ENCODE measurements at regions not wholly inside any gene's neighbourhood (a gene's known extent, or its start where the extent isn't known, plus 50 kb on each side); places are given as distances from the start of the nearest gene placed in this dataset.

DNA sequence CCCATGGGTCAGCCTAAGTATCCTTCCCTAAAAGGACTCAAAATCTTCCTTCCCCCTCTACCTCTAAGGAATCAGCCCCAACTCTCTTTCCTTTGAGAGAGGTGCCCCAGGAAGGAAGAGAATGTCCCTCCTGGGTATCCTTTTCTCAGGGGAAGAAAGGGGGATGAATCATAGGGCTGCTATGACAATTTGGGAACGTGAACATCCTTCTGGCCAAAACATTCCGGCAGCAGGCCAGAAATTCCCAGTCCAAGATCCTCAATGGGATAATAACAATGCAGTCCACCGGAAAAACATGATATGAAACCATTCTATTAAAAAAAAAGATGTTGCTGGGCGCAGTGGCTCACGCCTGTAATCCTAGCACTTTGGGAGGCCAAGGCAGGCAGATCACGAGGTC, 50.8 kb upstream of the CACNA2D3 start:
- no peak for DNase-seq (ENCODE audit: extremely low read depth, low read depth)

DNA sequence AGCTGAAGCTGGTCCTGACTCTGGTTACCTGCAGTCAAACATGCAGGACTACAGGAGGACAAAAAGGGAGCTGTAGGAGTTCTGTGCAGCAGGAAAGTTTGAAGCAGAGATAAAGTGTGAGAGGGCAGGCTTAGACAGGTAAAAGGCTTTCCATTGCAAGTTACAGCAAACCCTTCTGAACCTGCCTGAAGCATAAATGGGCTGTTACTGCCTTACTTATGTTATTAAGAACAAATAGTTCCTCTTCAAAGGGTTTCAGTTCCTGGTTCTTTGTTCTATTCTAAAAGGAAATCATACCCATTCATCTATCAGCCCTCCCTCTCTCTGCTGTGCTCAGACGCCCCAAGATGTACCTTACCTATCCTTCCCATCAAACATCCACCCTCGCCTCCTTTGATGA, 52.4 kb upstream of the CACNA2D3 start:
- DNase-seq (ENCODE audit: extremely low read depth, low read depth): no peak

DNA sequence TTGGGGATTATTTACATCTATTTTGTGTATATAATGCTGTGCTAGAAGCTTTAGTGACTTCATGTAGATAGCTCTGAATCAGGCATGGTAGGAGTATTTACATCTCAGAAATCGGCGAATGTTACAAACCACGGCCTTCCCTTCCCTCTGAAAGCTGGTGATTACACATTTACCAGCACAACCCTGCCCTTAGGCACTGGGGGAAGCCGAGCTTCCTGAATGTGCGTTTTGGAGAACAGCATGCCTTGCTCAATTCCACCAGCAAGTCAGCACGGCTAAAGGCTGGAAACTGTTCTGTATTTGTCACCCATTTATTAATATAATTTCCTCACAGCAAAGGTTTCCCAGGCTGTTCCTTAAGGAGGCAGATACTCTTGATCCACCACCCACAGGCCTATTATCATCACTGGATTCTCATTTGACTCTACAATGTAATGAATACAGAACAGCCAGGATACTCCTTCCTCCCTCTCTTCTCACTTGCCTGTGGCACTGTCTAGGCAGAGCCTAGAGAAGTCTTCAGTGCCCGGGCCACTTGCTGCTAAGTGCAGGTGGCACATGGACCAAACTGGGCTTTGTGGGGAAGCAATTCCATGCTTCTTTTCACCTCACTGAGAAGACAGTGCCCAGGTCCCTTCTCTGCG, 55.2 kb upstream of the CACNA2D3 start:
- DNase-seq (ENCODE audit: extremely low read depth, low read depth): no peak

DNA sequence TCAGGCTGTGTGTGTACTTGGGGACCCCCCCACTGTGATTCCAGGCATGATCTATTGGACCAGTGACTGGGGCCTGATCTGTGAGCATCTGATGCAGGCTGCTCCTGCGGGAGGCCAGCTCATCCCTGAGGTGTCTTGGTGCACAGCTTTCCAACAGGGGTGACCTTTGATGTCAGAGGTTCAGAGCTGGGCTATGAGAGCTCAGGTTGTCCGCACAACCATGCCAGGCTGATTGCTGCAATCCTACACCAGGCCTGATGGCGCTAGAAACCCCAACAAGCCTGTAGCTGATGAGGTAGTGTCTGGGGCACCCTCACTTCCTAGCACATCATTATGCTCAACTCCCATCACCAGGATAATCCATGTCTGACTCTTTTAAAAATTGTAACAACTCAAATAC, 56.1 kb upstream of the CACNA2D3 start:
- no peak for DNase-seq (ENCODE audit: extremely low read depth, low read depth)

DNA sequence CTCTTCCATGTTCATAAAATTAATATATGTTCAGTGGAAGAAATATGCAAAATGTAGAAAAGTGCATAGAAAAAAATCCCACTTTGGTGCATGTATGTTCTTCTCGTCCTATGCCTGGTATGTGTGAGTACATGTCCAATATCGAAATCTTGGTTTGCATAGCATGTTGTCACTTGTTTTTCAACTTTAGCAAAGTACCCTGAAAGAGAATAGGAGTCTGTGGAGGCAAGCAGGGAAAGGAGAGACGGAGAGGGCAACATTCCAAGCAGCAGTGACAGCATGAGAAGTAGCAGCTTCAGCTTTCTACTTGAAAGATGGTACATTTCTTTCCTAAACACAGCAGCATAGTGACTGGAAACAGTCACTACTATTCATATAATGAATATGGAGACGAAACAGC, 56.8 kb upstream of the CACNA2D3 start:
- no peak for DNase-seq (ENCODE audit: extremely low read depth, low read depth)

DNA sequence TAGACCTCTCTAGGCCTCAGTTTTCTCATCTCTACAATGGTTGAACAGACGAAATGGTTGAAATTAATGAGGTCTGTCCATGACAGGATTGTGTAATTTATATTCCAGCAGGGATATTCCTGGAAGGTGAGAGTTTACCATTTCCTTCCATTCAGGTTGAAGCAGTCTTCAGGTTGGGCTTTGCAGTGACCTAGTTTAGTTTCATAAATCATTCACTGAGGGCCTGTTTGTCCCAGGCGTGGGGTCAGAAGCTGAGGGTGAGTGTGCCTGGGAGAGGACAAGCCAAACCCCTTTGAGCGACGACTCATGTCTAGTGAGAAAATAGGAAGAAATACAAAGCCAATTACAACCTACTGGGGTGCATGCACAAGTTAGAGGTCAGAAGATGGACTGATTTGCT, 57.2 kb upstream of the CACNA2D3 start:
- no peak for DNase-seq (ENCODE audit: extremely low read depth, low read depth)

DNA sequence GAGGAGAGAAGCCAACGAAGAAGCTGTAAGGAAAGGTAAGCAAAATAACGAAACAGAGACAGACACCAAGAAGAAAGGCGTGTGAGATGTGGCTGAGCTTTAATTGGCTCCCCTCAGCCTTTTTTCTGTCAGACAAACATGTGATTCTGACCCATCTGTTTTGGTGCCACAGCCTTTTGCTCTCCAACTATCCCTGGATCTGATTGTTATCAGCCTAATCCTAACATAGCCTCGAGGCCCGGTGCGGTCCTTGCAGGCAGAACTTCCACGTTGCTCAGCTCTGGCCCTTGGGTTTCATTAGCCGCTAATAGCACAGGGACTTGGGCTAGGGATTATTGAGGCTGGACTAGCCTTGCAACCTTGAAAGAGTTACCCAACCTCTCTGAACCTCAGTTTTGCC, 57.9 kb upstream of the CACNA2D3 start:
- DNase-seq (ENCODE audit: extremely low read depth, low read depth): no peak

DNA sequence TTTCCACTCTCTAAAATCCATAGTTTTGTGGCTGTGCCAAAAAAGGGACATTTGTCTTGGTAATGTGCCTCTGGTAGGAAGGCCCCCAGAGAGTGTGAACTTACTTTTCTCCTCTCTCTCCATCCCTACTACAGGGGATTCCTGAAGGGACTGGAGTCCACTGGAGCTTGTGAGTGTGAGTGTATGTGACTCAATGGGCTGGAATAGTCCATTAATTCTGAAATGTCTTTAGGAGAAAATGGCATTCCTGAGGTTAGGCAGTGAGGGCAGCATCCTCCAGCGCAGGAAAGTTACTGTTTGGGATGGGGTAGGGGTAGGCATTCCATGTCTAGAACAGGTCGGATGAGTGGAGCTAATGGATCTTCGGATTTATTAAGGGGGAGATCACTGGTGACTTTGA, 59.8 kb upstream of the CACNA2D3 start:
- no peak for DNase-seq (ENCODE audit: extremely low read depth, low read depth)

DNA sequence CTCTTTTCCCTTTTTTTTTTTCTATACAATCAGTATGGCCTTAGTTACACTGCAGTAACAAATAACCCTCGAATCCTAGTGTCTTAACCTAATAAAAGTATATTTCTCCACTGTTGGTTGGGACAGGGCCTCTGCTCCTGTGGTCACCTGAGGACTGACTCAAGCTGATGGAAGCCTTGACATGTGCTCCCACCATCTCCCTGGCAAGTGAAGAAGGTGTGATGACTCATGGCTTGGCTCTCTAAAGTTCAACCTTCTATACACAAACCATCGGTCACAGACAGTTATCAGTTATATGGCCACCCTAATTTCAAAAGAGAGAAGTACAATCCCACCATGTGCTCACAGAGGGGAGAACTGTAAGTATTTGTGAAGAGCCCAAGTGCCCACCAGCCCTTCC, 65.8 kb upstream of the CACNA2D3 start:
- no peak for DNase-seq (ENCODE audit: extremely low read depth, low read depth)

DNA sequence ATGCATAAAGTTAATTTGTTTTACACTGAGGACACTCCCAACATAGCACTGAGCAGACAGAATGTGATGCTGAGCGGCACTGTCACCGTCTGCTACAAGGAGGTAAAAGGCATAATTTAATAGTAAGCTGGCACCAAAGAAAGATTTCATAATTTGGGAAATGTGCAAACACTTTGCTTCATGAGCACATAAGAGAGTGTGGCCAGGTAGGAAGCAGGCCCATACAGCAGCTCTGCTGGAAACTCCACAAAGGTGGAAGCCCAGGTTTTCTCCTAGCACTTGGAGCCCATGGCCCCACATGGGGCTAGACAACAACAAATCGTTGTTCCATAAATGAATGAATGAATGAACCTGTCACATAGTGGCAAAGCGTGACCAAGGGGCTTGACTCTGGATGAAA, 68.5 kb upstream of the CACNA2D3 start:
- DNase-seq (ENCODE audit: extremely low read depth, low read depth): no peak

DNA sequence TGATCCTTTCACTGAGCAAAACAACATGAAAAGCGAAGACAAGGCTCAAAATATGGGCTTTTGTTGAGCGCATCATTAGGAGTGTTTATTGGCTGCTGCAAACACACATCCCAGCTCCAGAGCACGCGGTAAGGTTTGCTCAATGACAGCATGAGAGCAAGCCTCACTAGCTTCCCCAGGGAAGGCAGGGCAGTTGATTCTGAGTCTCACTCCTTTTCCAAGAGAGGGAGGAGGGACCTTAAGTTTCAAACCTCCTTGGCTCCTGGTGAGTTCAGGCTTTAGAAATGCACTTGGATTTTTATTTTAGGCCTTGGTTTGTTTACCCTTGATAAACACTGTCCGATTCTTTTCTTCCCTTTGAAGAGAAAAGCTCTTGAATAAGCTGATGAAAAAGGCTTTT, 69.1 kb upstream of the CACNA2D3 start:
- no peak for DNase-seq (ENCODE audit: extremely low read depth, low read depth)

DNA sequence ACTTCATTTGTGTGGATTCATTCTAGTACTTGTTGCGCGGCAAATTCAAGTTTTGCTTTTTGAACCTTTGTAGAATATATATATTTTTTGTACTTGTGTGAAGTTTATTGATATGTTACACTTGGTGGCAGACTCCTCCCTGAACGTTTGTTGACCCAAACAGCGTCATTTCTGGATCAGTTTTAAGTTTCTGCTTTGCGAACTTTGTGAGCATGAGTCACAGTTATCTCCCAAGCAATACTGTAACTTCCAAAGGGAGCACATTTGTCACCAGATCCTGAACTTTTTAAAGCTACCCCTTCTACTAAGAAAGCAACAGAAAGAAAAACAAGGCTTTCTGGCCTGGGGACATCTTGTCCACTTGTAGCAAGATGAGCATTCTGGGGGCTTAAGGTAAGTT, 74.8 kb upstream of the CACNA2D3 start:
- DNase-seq (ENCODE audit: extremely low read depth, low read depth): no peak

DNA sequence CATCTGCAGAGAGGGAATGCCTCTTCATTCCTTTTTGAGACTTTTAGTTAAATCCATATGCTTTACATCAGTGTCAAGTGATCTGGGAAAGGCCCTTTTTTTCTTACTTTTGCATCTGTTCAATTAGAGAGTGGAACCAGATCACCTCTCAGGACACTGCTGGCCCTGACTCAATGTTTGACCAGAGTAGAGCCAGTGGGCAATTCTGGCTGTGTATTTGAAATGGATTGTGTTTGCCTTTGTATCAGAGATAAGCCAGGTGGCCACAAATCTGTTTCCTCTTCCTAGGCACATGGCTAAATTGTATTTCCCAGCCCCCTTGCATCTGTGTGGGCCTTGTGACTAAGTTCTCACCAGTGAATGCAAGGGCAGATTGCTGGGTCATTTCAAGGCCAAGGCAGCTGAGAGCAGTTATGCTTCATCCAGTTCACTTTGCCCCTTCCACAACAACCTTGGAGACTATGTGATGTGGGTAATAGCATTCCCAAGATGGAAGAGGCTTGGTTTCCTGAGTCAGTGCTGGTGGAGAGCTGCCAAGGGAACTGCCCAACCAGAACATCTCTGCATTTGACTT, 75.6 kb upstream of the CACNA2D3 start:
- DNase-seq (ENCODE audit: extremely low read depth, low read depth): no peak

DNA sequence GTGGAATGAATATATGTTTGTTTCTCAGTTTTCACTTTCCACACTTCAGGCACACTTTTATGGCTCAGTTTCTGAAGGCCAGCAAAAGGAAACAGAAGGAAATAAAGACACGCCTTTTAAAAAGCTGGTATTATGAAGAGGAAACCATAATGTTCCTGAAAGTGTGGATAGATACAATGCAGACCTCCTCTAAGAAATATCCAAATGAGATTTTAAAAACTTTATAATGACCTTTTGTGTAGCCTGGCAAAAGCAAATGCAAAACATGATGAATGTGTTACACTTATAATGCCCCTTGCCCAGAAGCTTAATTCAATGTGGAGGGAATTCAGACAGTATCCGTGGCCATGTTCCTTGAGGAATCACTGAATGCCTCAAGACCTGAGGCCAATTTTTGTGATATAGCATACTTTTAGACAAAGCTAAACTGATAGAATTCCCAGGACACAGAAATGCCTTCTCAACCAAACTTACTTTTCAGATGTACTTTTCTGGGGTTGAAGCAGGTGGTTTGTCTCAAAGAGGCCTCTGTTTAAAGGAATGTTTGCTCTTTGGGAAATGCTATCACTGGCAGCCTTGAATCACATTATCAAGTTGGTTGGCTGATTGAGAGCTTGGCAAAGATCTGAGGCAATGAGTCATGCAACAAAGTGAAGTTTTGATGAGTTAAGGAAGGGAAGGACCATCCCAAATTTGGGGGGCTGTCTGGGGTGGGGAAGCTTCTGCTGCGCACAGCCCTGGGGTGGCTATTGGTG, 77.1 kb upstream of the CACNA2D3 start:
- DNase-seq (ENCODE audit: extremely low read depth, low read depth): no peak

DNA sequence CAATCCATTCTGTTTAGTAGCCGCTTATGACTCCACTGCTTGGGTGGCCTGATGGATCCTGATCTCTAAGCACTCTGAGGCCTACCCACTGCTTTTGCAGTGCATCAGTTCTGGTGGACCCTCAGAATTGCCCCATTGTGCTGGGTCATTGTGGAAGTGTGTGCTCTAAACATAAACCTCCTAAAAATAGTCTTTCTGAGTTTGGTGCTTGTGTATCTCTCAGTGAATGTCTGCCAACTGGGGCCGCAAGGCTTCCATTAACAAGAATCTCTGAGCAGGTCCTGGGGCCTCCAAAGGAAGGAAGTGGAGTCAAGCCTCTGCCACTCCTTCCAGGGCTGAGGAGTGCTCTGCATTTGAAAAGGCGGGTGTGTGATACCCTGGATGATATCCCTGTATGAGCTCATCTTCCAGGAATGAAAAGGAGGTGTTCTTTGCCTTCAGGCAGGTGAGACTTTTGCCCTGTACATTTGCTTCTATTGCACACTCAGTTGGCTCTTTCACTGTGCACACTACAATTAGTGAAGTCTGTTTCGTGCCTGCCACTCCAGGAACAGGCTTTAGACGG, 80.0 kb upstream of the CACNA2D3 start:
- no peak for DNase-seq (ENCODE audit: extremely low read depth, low read depth)

DNA sequence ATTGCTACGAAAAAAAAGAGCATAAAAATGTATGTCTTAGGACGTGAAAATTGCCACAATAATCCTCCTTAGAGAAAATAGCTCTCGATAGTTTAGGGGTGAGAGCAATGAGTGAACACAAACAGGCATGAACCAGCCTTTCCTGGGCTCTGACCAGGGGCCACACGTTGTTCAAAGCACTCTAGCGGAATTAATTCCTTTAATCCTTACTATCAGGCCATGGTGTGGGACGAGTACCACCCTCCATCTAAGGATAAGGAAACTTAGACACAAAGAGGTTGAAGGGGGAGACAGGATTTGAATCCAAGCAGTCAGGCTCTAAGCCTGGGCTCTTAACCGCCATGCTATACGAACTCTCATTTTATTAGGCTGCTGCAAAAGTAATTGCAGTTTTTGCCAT, 81.9 kb upstream of the CACNA2D3 start:
- DNase-seq (ENCODE audit: extremely low read depth, low read depth): no peak

DNA sequence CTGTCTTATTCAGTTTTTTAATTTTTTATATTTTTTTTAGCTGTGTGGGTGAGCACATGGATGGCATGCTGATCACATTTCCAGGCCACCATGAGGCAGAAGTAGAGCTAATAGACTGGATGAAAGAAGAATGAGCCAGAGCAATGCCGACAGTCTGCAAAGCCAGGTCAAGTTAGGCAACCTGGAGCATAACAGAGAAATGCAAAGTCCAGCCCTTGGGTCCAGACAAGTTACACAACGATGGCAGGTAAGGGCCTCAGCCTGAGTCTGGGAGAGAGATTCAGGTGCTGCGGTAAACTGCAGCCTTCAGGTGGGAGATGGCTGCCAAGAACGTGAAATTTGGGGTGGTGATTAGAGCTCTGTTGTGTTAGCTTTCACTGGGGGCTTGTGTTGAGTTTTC, 84.0 kb upstream of the CACNA2D3 start:
- no peak for DNase-seq (ENCODE audit: extremely low read depth, low read depth)

DNA sequence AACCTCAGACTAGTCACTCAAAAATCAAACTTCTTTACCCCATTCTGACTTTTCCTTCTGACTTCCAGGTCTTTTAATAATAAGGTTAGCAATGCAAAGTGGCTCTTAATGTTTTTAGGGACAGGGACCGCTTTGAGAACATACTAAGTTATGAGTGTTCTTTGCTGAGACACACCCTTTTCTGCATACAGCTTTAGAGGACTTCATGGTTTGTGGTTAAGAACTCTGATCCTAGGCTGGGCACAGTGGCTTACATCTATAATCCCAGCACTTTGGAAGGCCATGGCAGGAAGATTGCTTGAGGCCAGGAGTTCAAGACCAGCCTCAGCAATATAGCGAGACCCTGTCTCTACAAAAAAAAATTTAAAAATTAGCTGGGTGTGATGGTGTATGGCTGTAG, 85.8 kb upstream of the CACNA2D3 start:
- no peak for DNase-seq (ENCODE audit: extremely low read depth, low read depth)

DNA sequence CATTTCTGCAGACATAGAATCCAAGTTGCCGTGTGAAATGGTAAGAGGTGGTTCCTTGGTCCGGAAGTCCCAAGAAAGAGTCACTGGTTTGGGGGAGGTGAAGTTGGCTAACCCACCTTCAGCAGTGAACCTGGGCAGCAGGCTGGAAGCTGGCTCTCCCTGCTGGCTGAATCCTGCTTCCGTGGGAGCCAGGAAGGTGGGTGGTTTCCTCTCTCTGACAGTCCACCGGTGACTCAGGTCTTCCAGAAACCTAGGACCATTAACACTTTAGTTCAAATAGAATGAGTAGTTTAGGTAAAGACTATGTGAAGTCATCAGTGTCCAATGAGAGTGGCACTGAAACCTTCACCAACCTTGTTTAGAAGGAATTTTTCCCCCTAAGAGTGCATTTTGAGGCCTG, 87.4 kb upstream of the CACNA2D3 start:
- DNase-seq (ENCODE audit: extremely low read depth, low read depth): no peak

DNA sequence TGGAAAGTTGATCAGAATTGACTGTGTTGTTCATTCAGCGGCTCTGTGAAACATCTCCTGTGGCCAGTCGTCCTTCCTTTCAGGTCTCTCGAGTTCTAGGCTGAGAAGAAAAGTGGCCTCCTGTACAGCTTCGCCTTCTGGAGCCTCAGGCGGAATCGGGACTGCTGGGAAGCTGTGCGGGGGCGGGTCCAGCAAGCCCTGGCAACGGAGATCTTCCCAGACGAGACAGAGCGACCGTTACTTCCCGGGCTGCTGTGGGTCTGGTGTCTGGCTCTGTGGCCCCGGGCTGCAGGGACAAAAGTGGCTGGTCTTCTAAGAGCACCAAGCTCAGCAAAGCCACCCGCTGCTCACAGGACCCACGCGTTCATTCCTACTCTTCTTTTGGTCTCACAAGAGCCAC, 88.6 kb upstream of the CACNA2D3 start:
- no peak for DNase-seq (ENCODE audit: extremely low read depth, low read depth)

DNA sequence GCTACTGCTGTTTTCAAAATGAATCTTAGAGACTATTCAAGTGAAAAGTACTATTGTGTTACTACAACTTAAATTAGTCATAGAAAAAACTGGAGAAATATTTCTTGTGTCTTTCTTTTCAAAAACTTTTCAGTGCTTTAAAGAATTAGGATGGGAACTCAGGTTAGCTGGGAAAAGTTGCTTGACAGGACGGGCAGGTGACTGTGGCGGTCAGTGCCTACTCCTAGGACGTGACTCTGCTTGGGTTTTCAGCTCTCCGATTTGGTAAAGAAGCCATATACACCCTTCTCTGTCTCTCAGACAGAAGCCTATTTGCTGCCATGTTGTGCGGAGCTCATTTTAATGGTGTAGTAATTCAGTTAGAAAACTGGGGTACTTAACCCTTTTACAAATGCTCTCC, 89.8 kb upstream of the CACNA2D3 start:
- DNase-seq (ENCODE audit: extremely low read depth, low read depth): no peak

DNA sequence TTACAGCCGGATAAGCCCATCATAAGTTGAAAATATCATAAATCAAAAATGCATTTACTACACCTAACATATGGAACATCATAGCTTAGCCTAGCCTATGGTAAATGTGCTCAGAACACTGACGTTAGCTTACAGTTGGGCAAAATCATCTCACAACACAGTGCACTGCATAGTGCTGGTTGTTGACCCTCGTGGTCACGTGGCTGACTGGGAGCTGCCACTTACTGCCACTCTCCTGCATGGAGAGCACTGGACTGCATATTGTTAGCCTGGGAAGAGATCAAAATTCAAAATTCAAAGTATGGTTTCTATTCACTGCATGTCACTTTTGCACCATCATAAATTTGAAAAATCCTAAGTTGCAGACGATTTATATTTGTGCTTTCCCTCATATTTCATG, 94.0 kb upstream of the CACNA2D3 start:
- no peak for DNase-seq (ENCODE audit: extremely low read depth, low read depth)

Data from NCI-H460 (cell line).